ENCODE measurements at regions not wholly inside any gene's neighbourhood (a gene's known extent, or its start where the extent isn't known, plus 50 kb on each side); places are given as distances from the start of the nearest gene placed in this dataset.

GRCh38 chr2:107545851-107546250, 280.8 kb upstream of the RGPD4 start:
- TF ChIP-seq, protein P1, sequence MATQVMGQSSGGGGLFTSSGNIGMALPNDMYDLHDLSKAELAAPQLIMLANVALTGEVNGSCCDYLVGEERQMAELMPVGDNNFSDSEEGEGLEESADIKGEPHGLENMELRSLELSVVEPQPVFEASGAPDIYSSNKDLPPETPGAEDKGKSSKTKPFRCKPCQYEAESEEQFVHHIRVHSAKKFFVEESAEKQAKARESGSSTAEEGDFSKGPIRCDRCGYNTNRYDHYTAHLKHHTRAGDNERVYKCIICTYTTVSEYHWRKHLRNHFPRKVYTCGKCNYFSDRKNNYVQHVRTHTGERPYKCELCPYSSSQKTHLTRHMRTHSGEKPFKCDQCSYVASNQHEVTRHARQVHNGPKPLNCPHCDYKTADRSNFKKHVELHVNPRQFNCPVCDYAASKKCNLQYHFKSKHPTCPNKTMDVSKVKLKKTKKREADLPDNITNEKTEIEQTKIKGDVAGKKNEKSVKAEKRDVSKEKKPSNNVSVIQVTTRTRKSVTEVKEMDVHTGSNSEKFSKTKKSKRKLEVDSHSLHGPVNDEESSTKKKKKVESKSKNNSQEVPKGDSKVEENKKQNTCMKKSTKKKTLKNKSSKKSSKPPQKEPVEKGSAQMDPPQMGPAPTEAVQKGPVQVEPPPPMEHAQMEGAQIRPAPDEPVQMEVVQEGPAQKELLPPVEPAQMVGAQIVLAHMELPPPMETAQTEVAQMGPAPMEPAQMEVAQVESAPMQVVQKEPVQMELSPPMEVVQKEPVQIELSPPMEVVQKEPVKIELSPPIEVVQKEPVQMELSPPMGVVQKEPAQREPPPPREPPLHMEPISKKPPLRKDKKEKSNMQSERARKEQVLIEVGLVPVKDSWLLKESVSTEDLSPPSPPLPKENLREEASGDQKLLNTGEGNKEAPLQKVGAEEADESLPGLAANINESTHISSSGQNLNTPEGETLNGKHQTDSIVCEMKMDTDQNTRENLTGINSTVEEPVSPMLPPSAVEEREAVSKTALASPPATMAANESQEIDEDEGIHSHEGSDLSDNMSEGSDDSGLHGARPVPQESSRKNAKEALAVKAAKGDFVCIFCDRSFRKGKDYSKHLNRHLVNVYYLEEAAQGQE (IDR thresholded peaks at IDR 0.05; ENCODE audit: insufficient read depth in 1 of 2, low read depth in 2 of 2, low read length in 2 of 2): no peak
- TF ChIP-seq TAF1 (IDR thresholded peaks at IDR 0.05; ENCODE audit: borderline replicate concordance, insufficient read depth, low read length): no peak
